ENCODE measurements at regions not wholly inside any gene's neighbourhood (a gene's known extent, or its start where the extent isn't known, plus 50 kb on each side); places are given as distances from the start of the nearest gene placed in this dataset.

GRCh38 chr1:63054184-63054583, 268.2 kb upstream of the FOXD3 start:
- no peak for TF ChIP-seq CTCF (conservative IDR thresholded peaks at IDR 0.05)
- no peak overlapping the region for H3K27ac ChIP-seq

- TF ChIP-seq CTCF (conservative IDR thresholded peaks at IDR 0.05) = no peak
- H3K27ac ChIP-seq = no peak overlapping the region
Observed at GRCh38 chr1:63063367-63063766, 259.0 kb upstream of the FOXD3 start.

GRCh38 chr1:63064135-63064534, 258.2 kb upstream of the FOXD3 start:
- no peak overlapping the region for H3K27ac ChIP-seq
- TF ChIP-seq CTCF (conservative IDR thresholded peaks at IDR 0.05) = no peak

- H3K27ac ChIP-seq = no peak overlapping the region
- TF ChIP-seq CTCF (conservative IDR thresholded peaks at IDR 0.05) = no peak
Observed at GRCh38 chr1:63068626-63069025, 253.7 kb upstream of the FOXD3 start.

- no peak overlapping the region for H3K27ac ChIP-seq
- no peak for TF ChIP-seq CTCF (conservative IDR thresholded peaks at IDR 0.05)
Observed at GRCh38 chr1:63069214-63069613, 253.2 kb upstream of the FOXD3 start.

GRCh38 chr1:63073309-63074306, 248.8 kb upstream of the FOXD3 start:
- H3K27ac ChIP-seq = no peak overlapping the region
- TF ChIP-seq CTCF (conservative IDR thresholded peaks at IDR 0.05) = no peak

- no peak for TF ChIP-seq CTCF (conservative IDR thresholded peaks at IDR 0.05)
Observed at GRCh38 chr1:63074321-63074720, 248.0 kb upstream of the FOXD3 start.

More at GRCh38 chr1:63074321-63074720, 248.0 kb upstream of the FOXD3 start:
- no peak overlapping the region for H3K27ac ChIP-seq
